CD4-positive, CD25-positive, alpha-beta regulatory T cell (primary cell): ENCODE measurements at regions not wholly inside any gene's neighbourhood (a gene's known extent, or its start where the extent isn't known, plus 50 kb on each side); places are given as distances from the start of the nearest gene placed in this dataset.

Experiments used
- ATAC-seq, 2 donors: fragments of 150-1000 bp; cut with Tn5 transposase; one replicate each; pipeline ENCODE4 v1.10.0; 2021; ENCODE audit warnings: low read depth in 2 of 2, moderate number of reproducible peaks in 2 of 2, moderate library complexity in 1 of 2
- DNase-seq, 3 donors: peaks; one replicate each; pipeline versions ENCODE4 v3.0.0 to v3.0.0-alpha.2; 2012 to 2022; ENCODE audit warnings: mixed read lengths in 1 of 3
- H3K27ac ChIP-seq: one replicate; pipeline ENCODE4 v1.7.0; 2013; ENCODE audit warnings: mild to moderate bottlenecking, low read length; ENCODE audit not compliant: insufficient read depth, poor library complexity, severe bottlenecking
- H3K27me3 ChIP-seq: one replicate; pipeline ENCODE4 v1.7.0; 2013; ENCODE audit warnings: low read length; ENCODE audit not compliant: control insufficient read depth, insufficient read depth
- H3K36me3 ChIP-seq: one replicate; pipeline ENCODE4 v1.7.0; 2013; ENCODE audit warnings: mild to moderate bottlenecking, low read length, moderate library complexity; ENCODE audit not compliant: control insufficient read depth, insufficient read depth
- H3K4me1 ChIP-seq: 2 replicates; pipeline ENCODE4 v1.7.0; 2013; ENCODE audit warnings: mild to moderate bottlenecking, low read length; ENCODE audit not compliant: insufficient read depth, control insufficient read depth, poor library complexity, severe bottlenecking
- H3K4me3 ChIP-seq: one replicate; pipeline ENCODE4 v1.7.0; 2013; ENCODE audit warnings: low read depth, mild to moderate bottlenecking, low read length, moderate library complexity
- H3K9me3 ChIP-seq, 2 experiments: 1 replicate in 1 of 2; 2 replicates in 1 of 2; pipeline ENCODE4 v1.7.0; 2013; ENCODE audit warnings: low read length in 2 of 2, mild to moderate bottlenecking in 1 of 2, moderate library complexity in 1 of 2; ENCODE audit not compliant: control insufficient read depth in 2 of 2
- H3K27ac Mint-ChIP-seq, 3 donors: one replicate each; pipeline ENCODE4 v1.8.0; 2020 to 2022; ENCODE audit warnings: mild to moderate bottlenecking in 3 of 3, mixed read lengths in 3 of 3, moderate library complexity in 2 of 3
- H3K27me3 Mint-ChIP-seq: one replicate; pipeline ENCODE4 v1.8.0; 2022; ENCODE audit warnings: mild to moderate bottlenecking, mixed read lengths
- H3K36me3 Mint-ChIP-seq: one replicate; pipeline ENCODE4 v1.8.0; 2020; ENCODE audit warnings: mixed read lengths
- H3K4me1 Mint-ChIP-seq, 4 donors: one replicate each; pipeline ENCODE4 v1.8.0; 2020 to 2022; ENCODE audit warnings: mixed read lengths in 4 of 4, mild to moderate bottlenecking in 1 of 4
- H3K4me3 Mint-ChIP-seq, 4 donors: one replicate each; pipeline ENCODE4 v1.8.0; 2020 to 2022; ENCODE audit warnings: mild to moderate bottlenecking in 4 of 4, mixed read lengths in 4 of 4, moderate library complexity in 3 of 4
- H3K9me3 Mint-ChIP-seq, 7 donors: one replicate each; pipeline ENCODE4 v1.8.0; 2020 to 2022; ENCODE audit warnings: mixed read lengths in 7 of 7, mild to moderate bottlenecking in 3 of 7, moderate library complexity in 2 of 7

GRCh38 chr3:87462228-87462627 lies 185.8 kb upstream of the POU1F1 start:
- no peaks in the 10 kb centered on the region for H3K36me3 Mint-ChIP-seq
- H3K27ac ChIP-seq = no peak overlapping the region
- no peak overlapping the region for H3K4me3 Mint-ChIP-seq
- ATAC-seq (no peak), DNase-seq (no peak)
- H3K27ac Mint-ChIP-seq = no peak overlapping the region
- H3K9me3 Mint-ChIP-seq = peaks cover 0 to 18% (median 4%) of the 10 kb centered on the region in 7 donors
- H3K4me1 ChIP-seq = no peaks in the 10 kb centered on the region
- no peaks in the 10 kb centered on the region for H3K9me3 ChIP-seq
- no peak overlapping the region for H3K4me3 ChIP-seq
- H3K27me3 Mint-ChIP-seq = no peaks in the 10 kb centered on the region
- no peaks in the 10 kb centered on the region for H3K27me3 ChIP-seq
- no peaks in the 10 kb centered on the region for H3K4me1 Mint-ChIP-seq
- H3K36me3 ChIP-seq = no peaks in the 10 kb centered on the region

- no peaks in the 10 kb centered on the region for H3K36me3 ChIP-seq
- ATAC-seq (no peak), DNase-seq (no peak)
- H3K27ac ChIP-seq = no peak overlapping the region
- H3K9me3 ChIP-seq = no peaks in the 10 kb centered on the region
- no peaks in the 10 kb centered on the region for H3K36me3 Mint-ChIP-seq
- H3K4me1 ChIP-seq = no peaks in the 10 kb centered on the region
- peaks cover 0 to 14% (median 4%) of the 10 kb centered on the region in 7 donors for H3K9me3 Mint-ChIP-seq
- H3K27ac Mint-ChIP-seq = no peak overlapping the region
- no peaks in the 10 kb centered on the region for H3K27me3 ChIP-seq
- H3K27me3 Mint-ChIP-seq = no peaks in the 10 kb centered on the region
- H3K4me3 Mint-ChIP-seq = no peak overlapping the region
- H3K4me1 Mint-ChIP-seq = no peaks in the 10 kb centered on the region
- H3K4me3 ChIP-seq = no peak overlapping the region
These were observed 185.1 kb upstream of the POU1F1 start for GRCh38 chr3:87461443-87461842.

- no peak overlapping the region for H3K4me3 Mint-ChIP-seq
- no peaks in the 10 kb centered on the region for H3K27me3 Mint-ChIP-seq
- Histone ChIP-seq H3K27me3 (no peaks in the 10 kb centered on the region), H3K27ac (no peak overlapping the region), H3K4me3 (no peak overlapping the region), H3K36me3 (no peaks in the 10 kb centered on the region), H3K9me3 (no peaks in the 10 kb centered on the region), H3K4me1 (no peaks in the 10 kb centered on the region)
- DNase-seq (no peak), ATAC-seq (no peak)
- no peaks in the 10 kb centered on the region for H3K4me1 Mint-ChIP-seq
- no peak overlapping the region for H3K27ac Mint-ChIP-seq
- no peaks in the 10 kb centered on the region for H3K36me3 Mint-ChIP-seq
- H3K9me3 Mint-ChIP-seq = peaks cover 0 to 12% (median 4%) of the 10 kb centered on the region in 7 donors
These were observed 184.7 kb upstream of the POU1F1 start for GRCh38 chr3:87461036-87461435.

GRCh38 chr3:87448558-87448957 lies 172.2 kb upstream of the POU1F1 start:
- Histone ChIP-seq H3K4me1 (no peaks in the 10 kb centered on the region), H3K36me3 (no peaks in the 10 kb centered on the region), H3K27ac (no peak overlapping the region), H3K4me3 (no peak overlapping the region), H3K27me3 (no peaks in the 10 kb centered on the region), H3K9me3 (no peaks in the 10 kb centered on the region)
- Mint-ChIP-seq H3K36me3 (no peaks in the 10 kb centered on the region), H3K4me3 (no peak overlapping the region), H3K9me3 (peaks cover 0 to 13% (median 3%) of the 10 kb centered on the region in 7 donors), H3K27ac (no peak overlapping the region), H3K27me3 (peaks cover 4% of the 10 kb centered on the region), H3K4me1 (no peaks in the 10 kb centered on the region)
- DNase-seq = no peak
- no peak for ATAC-seq

- Histone ChIP-seq H3K4me1 (no peaks in the 10 kb centered on the region), H3K27me3 (no peaks in the 10 kb centered on the region), H3K9me3 (no peaks in the 10 kb centered on the region), H3K27ac (no peak overlapping the region), H3K4me3 (no peak overlapping the region), H3K36me3 (no peaks in the 10 kb centered on the region)
- no peaks in the 10 kb centered on the region for H3K4me1 Mint-ChIP-seq
- peaks cover 0 to 13% (median 3%) of the 10 kb centered on the region in 7 donors for H3K9me3 Mint-ChIP-seq
- no peak overlapping the region for H3K4me3 Mint-ChIP-seq
- H3K27me3 Mint-ChIP-seq = peaks cover 4% of the 10 kb centered on the region
- no peak for ATAC-seq
- no peak for DNase-seq
- no peak overlapping the region for H3K27ac Mint-ChIP-seq
- no peaks in the 10 kb centered on the region for H3K36me3 Mint-ChIP-seq
These were observed 170.5 kb upstream of the POU1F1 start for GRCh38 chr3:87446849-87447387.

GRCh38 chr3:87442470-87442869 lies 166.1 kb upstream of the POU1F1 start:
- H3K27me3 ChIP-seq = no peaks in the 10 kb centered on the region
- H3K4me3 ChIP-seq = no peak overlapping the region
- H3K9me3 ChIP-seq = no peaks in the 10 kb centered on the region
- peaks cover 0 to 6% (median 5%) of the 10 kb centered on the region in 4 donors for H3K4me1 Mint-ChIP-seq
- no peak for DNase-seq
- H3K4me3 Mint-ChIP-seq = no peak overlapping the region
- H3K36me3 ChIP-seq = no peaks in the 10 kb centered on the region
- no peaks in the 10 kb centered on the region for H3K27me3 Mint-ChIP-seq
- peaks cover 0 to 7% (median 0%) of the 10 kb centered on the region in 7 donors for H3K9me3 Mint-ChIP-seq
- H3K4me1 ChIP-seq = no peaks in the 10 kb centered on the region
- no peak for ATAC-seq
- H3K36me3 Mint-ChIP-seq = no peaks in the 10 kb centered on the region
- H3K27ac Mint-ChIP-seq = no peak overlapping the region
- no peak overlapping the region for H3K27ac ChIP-seq

- Histone ChIP-seq H3K27ac (no peak overlapping the region), H3K27me3 (no peaks in the 10 kb centered on the region), H3K4me1 (no peaks in the 10 kb centered on the region), H3K9me3 (no peaks in the 10 kb centered on the region), H3K36me3 (no peaks in the 10 kb centered on the region), H3K4me3 (no peak overlapping the region)
- ATAC-seq (peak in 1 of 2 donors; percentile 20), DNase-seq (no peak)
- H3K4me1 Mint-ChIP-seq = peaks cover 0 to 9% (median 5%) of the 10 kb centered on the region in 4 donors
- H3K27ac Mint-ChIP-seq = no peak overlapping the region
- H3K27me3 Mint-ChIP-seq = no peaks in the 10 kb centered on the region
- no peaks in the 10 kb centered on the region for H3K36me3 Mint-ChIP-seq
- no peak overlapping the region for H3K4me3 Mint-ChIP-seq
- peaks cover 0 to 4% (median 0%) of the 10 kb centered on the region in 7 donors for H3K9me3 Mint-ChIP-seq
These were observed 161.4 kb upstream of the POU1F1 start for GRCh38 chr3:87437765-87438164.

- no peaks in the 10 kb centered on the region for H3K36me3 Mint-ChIP-seq
- no peak for DNase-seq
- no peaks in the 10 kb centered on the region for H3K36me3 ChIP-seq
- no peak overlapping the region for H3K27ac ChIP-seq
- no peak for ATAC-seq
- no peaks in the 10 kb centered on the region for H3K4me1 ChIP-seq
- H3K27me3 ChIP-seq = no peaks in the 10 kb centered on the region
- peaks cover 0 to 9% (median 5%) of the 10 kb centered on the region in 4 donors for H3K4me1 Mint-ChIP-seq
- H3K4me3 Mint-ChIP-seq = no peak overlapping the region
- peaks cover 0 to 4% (median 0%) of the 10 kb centered on the region in 7 donors for H3K9me3 Mint-ChIP-seq
- H3K27ac Mint-ChIP-seq = no peak overlapping the region
- H3K4me3 ChIP-seq = no peak overlapping the region
- H3K27me3 Mint-ChIP-seq = no peaks in the 10 kb centered on the region
- no peaks in the 10 kb centered on the region for H3K9me3 ChIP-seq
These were observed 160.6 kb upstream of the POU1F1 start for GRCh38 chr3:87436781-87437543.
